ENCODE measurements at regions not wholly inside any gene's neighbourhood (a gene's known extent, or its start where the extent isn't known, plus 50 kb on each side); places are given as distances from the start of the nearest gene placed in this dataset.
"Not testable (repeated sequence)": the region's sequence is repeated elsewhere in the genome, so short reads cannot be mapped to it uniquely, and the experiment has no call there.

GRCh38 chr6:27644528-27644927 lies 171.6 kb upstream of the ZNF184 start:
- no peaks in the 10 kb centered on the region for H3K4me1 ChIP-seq
- no peak overlapping the region for H3K4me3 ChIP-seq
- H3K9me3 ChIP-seq, result peaks cover 0 to 18% (median 0%) of the 10 kb centered on the region in 12 donors
- WGBS, 4 donors, result 58 to 64% (median 61%) methylated on average over 5 to 6 of the region's 6 CpGs
- peaks cover 0 to 25% (median 3%) of the 10 kb centered on the region in 9 donors for H3K27me3 ChIP-seq
- no peak for DNase-seq
- no peaks in the 10 kb centered on the region for H3K36me3 ChIP-seq
- TF ChIP-seq CTCF (IDR thresholded peaks at IDR 0.05) (no peak), POLR2A (IDR thresholded peaks at IDR 0.05) (no peak)
- ATAC-seq, result no peak
- intact Hi-C loops (cut with DNase I), result no loop called here
- H3K27ac ChIP-seq, result no peak overlapping the region

DNA sequence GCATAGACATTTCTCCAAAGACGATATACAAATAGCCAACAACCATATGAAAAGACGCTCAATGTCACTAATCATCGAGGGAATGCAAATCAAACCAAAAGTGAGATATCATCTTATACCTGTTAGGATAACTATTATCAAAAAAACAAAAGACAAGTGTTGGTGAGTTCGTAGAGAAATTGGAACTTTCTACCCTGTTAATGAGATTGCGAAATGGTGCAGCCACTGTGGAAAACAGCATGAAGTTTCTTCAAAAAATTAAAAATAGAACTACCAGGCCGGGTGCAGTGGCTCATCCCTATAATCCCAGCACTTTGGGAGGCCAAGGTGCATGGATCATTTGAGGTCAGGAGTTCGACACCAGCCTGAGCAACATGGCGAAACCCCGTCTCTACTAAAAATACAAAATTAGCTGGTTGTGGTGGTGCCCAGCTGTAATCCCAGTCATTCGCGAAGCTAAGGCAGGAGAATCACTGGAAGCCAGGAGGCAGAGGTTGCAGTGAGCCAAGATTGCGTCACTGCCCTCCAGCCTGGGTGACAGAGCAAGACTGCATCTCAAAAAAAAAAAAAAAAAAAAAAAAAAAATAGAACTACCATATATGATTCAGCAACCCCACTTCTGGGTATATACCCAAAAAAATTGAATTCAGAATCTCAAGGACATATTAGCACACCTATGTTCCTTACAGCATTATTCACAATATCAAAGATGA lies 170.0 kb upstream of the ZNF184 start:
- no peak overlapping the region for H3K27ac ChIP-seq
- peaks cover 0 to 18% (median 0%) of the 10 kb centered on the region in 12 donors for H3K9me3 ChIP-seq
- intact Hi-C loops (cut with DNase I), result no loop called here
- no peak overlapping the region for H3K4me3 ChIP-seq
- TF ChIP-seq CTCF (IDR thresholded peaks at IDR 0.05), result no peak
- no peak for TF ChIP-seq POLR2A (IDR thresholded peaks at IDR 0.05)
- no peaks in the 10 kb centered on the region for H3K4me1 ChIP-seq
- DNase-seq (no peak), ATAC-seq (no peak)
- no peaks in the 10 kb centered on the region for H3K36me3 ChIP-seq
- peaks cover 0 to 17% (median 0%) of the 10 kb centered on the region in 9 donors for H3K27me3 ChIP-seq
- WGBS, 4 donors, result 85 to 89% (median 87%) methylated on average over 12 of the region's 12 CpGs

DNA sequence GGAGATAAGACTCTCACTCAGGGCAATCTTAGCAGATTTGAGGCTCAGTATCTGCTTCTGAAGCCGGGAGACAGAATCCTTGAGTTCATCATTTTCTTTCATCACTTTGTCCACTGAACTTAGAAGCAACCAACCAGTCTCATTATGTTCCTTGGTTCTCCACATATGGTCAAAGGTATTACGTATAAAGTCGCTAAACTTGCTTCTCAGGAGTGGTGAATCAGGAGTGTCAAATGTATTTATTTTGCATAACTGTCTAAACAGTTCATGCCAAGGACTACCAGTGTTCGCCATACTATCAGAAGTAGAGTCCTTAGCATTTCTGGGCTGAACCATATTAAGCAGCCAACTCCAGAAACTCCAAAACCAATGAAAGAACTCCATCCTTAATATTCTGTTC lies 163.0 kb upstream of the ZNF184 start:
- H3K27ac ChIP-seq; H3K9me3 ChIP-seq; intact Hi-C loops (cut with DNase I); ATAC-seq; H3K4me3 ChIP-seq; H3K36me3 ChIP-seq; DNase-seq; H3K4me1 ChIP-seq: not testable (repeated sequence)
- peaks cover 0 to 69% (median 32%) of the 10 kb centered on the region in 9 donors for H3K27me3 ChIP-seq
- WGBS, 4 donors, result 52 to 59% (median 55%) methylated on average over 4 of the region's 4 CpGs

DNA sequence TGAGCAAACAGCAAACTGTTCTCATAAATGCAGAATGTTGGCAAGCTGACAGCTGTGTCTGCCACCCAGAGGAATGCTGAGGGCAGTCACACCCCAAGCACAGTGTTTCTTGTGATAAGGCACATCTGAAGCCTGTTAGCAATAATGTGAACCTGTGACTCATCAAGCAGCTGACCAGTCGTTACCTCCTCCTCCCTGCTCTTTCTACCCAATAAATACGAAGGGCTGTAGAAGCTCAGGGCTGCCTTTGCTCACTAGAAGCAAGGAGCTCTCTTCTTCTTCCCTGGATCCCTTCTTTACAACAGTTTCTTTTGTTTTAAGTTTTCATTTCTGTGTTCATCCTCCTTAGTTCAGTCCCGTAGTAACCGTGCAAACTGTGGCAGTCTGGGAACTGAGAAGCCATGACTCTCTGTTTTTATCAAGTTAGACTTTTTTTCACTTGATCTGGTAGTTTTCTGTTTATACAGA lies 160.3 kb upstream of the ZNF184 start:
- H3K9me3 ChIP-seq; H3K4me1 ChIP-seq; H3K4me3 ChIP-seq; DNase-seq; H3K36me3 ChIP-seq; H3K27ac ChIP-seq; intact Hi-C loops (cut with DNase I); ATAC-seq: not testable (repeated sequence)
- H3K27me3 ChIP-seq, result peaks cover 0 to 93% (median 44%) of the 10 kb centered on the region in 9 donors
- WGBS, 4 donors, result 65 to 79% (median 73%) methylated on average over 4 of the region's 4 CpGs

- 93 to 100% (median 94%) methylated on average over 1 of the region's 1 CpG for WGBS, 4 donors
- ATAC-seq (no peak), DNase-seq (no peak)
- H3K27me3 ChIP-seq, result peaks cover 0 to 92% (median 42%) of the 10 kb centered on the region in 9 donors
- H3K36me3 ChIP-seq, result no peaks in the 10 kb centered on the region
- TF ChIP-seq CTCF (IDR thresholded peaks at IDR 0.05) (no peak), POLR2A (IDR thresholded peaks at IDR 0.05) (no peak)
- intact Hi-C loops (cut with DNase I), result no loop called here
- peaks cover 0 to 4% (median 0%) of the 10 kb centered on the region in 12 donors for H3K9me3 ChIP-seq
- no peak overlapping the region for H3K27ac ChIP-seq
- no peak overlapping the region for H3K4me3 ChIP-seq
- peaks cover 0 to 8% (median 2%) of the 10 kb centered on the region in 12 donors for H3K4me1 ChIP-seq
Observed at GRCh38 chr6:27631609-27631916, 158.7 kb upstream of the ZNF184 start.
